Glomerular endothelial cell (primary cell): ENCODE measurements at regions not wholly inside any gene's neighbourhood (a gene's known extent, or its start where the extent isn't known, plus 50 kb on each side); places are given as distances from the start of the nearest gene placed in this dataset.
"Not testable (repeated sequence)": the region's sequence is repeated elsewhere in the genome, so short reads cannot be mapped to it uniquely, and the experiment has no call there.

ENCODE experiments used
- DNase-seq: peaks from one replicate; pipeline ENCODE4 v3.0.0-alpha.2; 2011; ENCODE audit warnings: low read depth, low spot score; ENCODE audit errors: extremely low read depth

DNA sequence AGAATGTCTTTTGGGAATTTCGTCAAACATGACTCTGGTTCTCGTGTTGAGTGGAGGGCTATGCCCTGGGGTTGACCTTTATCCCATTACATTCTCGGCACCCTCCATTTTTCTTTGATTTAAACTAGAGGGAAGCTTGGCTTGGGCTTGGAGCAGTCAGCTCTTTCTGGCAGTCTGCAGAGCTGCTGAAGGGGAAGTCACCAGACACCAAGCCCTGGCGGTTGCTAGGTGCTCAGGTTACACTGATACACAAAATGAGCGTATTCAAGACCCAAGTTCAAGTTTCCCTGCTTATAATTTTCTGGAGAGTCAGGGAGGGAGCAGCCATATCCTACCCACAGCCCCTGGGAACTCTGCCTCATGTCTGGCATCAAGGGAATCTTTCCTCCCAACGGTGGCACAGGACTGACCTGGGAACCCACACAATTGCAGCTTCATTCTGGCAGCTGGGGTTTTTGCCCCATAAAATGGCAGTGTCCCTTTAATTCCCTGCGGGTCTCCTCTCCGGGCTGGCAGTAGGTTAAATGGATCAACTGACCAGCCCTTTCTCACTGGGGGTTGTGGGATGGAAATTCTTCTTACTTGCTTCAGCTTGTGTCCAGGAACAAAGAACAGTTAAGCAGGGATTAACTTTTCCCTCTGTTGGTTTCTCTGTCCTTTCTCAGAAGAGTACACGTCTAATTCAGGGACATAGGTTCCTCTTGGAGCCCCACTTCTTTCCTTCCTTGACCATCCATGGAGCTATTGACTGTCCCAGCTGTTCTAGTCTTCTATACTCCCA, 110.0 kb upstream of the DLG1 start:
- DNase-seq = no peak

DNA sequence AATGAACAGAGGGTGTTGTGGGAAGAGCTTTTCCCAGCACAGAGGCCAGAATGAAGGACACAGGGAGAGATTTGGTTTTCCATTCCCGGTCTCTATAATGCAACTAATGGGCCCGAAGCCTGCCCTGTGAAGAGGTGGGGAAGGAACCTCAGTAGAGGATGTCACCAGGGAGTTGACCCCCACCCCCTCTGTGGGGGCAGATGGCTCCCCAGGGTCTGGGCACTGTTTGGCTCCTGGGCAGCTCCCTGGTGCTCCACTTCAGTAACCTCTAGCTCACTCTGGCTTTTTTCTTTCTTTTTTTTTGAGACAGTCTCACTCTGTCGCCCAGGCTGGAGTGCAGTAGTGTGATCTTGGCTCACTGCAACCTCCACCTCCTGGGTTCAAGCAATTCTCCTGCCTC, 109.1 kb upstream of the DLG1 start:
- no peak for DNase-seq

DNA sequence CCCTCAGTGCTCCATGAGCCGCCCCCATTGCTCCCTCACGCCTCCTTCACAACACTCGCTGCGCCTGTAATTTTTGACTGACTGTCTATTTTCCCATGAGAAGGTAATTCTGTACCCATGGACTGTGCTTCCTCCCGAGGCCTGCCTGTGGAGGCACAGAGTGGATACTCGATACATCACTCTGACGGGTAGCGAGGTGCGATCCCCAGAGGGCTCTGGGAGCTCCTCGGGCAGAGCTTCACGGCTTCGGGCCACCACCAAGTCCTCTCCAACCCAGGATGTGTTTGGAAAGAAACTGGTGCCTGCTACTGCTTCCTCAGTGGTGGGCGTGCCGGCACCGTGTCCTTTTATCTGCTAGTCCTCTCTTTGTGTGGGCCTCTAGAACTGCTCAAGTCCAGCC, 108.6 kb upstream of the DLG1 start:
- DNase-seq = no peak

DNA sequence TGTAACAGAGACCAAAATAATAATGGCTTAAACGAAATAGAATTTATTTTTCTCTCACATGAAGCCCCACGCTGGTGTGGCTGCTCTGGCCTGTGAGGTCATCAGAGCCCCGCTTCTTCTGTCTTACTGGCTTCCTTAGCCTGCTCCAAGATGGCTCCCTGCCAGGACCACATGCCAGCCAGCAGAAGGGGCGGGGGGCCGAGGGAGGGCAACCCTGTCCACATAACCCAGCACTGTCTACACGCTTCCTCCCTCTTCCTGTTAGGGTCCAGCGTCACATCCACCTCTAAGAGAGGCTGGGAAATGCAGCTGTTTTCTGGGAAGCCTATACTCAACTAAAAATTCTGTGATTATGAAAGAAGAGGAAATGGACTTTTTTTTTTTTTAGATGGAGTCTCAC, 107.9 kb upstream of the DLG1 start:
- peak; percentile 57 for DNase-seq

DNA sequence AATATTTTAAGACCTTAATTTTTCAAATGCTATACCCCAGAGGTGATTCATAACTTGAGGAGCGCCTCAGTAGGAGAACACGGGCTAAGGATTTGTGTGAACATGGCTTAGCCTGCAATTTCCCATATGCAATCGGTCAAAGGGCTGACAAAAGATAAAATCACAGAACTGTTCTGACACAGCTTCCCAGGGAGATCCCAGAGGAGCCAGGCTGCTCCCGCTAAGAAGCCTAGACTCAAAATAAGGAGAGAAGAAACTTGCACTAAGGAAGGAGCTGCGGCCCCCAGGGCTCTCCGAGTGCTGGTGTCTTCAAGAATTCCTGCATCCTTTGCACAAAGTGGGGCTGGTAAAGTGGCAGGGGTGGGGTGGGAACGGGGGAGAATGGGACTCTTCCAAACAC, 106.3 kb upstream of the DLG1 start:
- DNase-seq = no peak

DNA sequence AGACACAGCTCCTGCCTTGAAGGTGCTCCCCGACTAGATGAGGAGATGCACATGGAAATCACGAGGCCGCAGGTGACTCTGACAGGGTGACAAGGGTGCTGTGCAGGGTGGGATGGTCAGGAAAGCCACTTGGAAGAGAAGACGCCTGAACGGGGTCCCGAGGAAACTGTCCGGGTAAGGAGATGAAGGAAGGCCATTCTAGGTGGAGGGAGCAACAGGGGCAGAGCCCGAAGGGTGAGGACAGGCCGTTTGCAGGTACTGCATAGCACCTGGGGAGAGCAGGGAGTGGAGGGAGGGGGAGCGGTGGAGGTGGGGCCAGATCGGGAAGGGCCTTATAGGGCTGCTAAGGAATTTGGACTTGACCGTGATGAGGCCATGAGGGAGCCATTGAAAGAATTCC, 105.6 kb upstream of the DLG1 start:
- no peak for DNase-seq

DNA sequence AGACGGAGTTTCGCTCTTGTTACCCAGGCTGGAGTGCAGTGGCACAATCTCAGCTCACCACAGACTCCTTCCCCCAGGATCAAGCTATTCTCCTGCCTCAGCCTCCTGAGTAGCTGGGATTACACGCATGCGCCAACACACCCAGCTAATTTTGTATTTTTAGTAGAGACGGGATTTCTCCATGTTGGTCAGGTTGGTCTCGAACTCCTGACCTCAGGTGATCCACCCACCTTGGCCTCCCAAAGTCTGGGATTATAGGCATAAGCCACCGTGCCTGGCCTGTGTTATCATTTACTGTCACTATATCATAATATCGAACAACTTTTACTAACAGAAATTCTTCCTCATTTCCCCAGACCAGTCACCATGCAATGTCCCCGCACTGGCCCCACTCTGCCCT, 104.0 kb upstream of the DLG1 start:
- DNase-seq = not testable (repeated sequence)

DNA sequence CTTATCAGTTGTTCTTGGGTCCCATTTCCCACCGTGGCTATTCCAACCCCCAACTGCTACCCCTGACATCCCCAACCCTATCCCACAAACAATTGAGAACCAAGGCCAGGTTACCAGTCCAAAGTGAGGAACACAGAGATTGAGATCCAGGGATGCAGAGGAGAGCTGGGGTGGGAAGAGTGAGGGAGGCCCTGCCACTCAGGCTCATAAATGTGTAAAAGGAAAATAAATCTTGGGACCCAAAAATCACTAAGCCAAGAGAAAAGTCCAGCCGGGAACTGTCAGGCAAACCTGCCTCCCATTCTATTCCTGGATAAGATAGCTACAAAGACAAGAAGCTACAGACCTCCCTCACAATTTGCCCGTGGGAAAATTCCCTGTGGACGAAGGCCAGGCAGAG, 101.1 kb upstream of the DLG1 start:
- no peak for DNase-seq

DNA sequence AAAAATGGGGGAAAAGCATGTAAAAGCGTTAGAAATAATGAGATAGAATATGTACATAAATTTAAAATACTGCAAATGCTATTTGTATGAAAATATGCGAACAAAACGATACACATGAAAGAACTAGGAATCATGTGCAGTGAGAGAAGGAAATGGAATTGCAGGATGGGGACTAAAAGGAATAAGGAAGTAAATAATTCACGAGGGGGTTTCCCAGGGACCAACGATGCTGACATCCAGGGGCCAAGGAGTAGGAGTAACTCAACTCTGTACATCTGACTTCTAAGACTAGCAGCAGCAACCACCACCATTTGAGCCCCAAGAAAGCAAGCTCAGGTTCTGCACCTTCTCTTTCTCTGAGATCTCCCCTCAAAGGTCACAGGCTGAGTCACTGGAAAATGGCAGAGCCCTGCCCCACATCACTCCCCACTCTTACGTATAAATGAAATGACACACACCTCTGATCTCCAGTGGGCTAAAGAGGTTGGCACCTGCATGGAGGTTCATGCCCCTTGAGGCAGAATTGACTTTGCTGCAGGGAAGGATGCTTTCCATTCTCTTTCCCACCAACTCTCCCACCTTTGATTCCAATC, 100.0 kb upstream of the DLG1 start:
- DNase-seq = no peak

DNA sequence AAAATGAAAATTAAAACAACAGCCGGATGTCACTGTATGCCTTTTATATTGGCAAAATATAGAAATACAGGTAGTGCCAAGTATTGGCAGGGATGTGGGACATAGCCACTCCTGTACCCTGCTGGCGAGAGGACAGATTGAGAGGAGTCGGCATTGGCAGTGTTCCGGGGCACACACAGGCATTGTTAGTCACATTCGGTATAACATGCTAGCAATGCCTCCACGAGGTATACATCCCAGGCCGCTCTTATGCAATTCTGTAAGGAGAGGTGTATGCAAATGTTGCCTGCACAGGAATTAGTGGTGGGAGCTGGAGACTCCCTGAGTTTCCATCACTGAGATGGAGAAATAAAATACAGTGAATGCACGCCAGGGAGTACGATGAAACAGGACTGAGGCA, 99.4 kb upstream of the DLG1 start:
- no peak for DNase-seq

DNA sequence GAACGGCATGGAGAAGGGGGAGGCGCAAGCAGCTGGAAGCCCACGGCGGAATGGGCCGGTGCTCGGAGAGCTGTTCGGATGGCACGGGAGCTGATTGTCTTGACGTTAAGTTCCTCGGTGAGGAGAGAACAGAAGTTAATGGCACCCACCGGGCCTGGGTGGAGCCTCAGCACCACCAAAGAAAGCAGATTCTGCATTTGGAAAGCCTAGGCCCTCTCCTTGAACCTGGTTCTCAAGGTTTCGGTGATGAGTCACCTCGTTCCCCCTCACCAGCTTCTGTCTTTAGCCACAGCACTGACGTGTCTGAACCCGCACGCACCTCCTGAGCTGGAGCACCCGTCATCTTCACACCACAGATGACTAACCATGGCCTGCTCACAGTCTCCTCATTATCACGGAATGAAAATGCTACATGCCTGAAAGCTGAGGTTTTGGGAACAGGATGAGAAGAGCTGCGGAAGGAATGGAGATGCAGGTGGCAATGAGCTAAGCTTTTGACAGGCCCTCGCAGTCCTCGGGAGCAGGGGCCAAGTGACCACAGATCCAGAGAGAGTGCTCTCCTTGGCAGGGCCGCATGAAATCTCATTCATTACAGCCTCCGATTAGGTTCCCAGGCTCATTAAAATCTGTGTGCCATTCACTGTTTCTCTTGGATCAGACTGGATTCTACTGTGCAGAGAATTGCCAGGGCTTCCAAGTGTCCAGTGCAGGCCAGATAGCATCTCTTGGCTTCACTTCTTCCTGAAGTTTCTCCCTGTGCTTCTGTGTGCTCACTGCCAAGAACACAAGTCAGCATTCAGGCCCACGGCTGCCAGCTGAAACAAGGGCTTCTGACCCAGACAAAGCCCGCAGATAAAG, 96.3 kb upstream of the DLG1 start:
- peak; percentile 29 for DNase-seq

DNA sequence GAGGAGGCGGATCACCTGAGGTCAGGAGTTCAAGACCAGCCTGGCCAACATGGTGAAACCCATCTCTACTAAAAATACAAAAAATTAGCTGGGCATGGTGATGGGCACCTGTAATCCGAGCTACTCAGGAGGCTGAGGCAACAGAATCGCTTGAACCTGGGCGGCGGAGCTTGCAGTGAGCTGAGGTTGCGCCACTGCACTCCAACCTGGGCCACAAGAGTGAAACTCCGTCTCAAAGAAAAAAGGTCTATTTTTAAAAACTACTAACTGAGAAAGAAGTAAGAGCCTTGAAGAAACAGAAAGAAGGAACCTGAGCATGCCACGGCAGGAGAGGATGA, 95.7 kb upstream of the DLG1 start:
- DNase-seq = not testable (repeated sequence)

DNA sequence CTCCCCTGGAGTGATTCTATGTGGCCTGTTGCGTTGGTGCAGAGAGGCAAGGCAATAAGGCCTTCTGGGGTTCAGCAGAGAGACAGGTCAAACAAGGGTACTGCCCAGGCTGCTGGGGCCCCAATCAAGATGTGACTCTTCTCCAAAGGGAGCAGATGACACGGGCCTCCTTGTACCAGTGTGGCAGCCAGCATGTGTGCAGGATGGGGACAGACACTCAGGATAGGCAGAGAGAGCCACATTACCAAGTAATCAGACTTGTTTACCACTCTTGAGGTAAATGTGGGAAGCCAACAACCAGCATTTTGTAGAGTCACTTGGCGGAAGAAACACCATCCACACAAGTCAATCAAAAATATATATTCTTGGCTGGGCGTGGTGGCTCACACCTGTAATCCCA, 95.3 kb upstream of the DLG1 start:
- no peak for DNase-seq

DNA sequence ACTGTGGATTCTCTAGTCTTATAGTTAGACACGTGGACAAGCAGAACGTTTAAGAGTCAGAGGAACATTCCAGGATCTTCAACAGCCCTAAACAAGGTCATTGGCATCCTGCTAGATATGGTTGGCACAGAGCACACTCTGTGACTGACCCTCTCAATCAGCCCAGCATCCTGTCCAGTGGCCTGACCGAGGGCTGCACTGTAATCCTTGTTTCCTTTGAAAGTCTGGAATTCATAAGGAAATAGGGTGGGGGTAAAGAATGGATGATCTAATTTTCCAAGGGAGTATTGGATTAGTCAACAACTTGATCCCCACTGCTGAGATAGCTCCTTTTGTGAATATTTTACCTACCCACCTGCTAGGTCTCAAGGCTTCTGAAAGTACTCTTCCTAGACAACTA, 94.5 kb upstream of the DLG1 start:
- peak; percentile 22 for DNase-seq

DNA sequence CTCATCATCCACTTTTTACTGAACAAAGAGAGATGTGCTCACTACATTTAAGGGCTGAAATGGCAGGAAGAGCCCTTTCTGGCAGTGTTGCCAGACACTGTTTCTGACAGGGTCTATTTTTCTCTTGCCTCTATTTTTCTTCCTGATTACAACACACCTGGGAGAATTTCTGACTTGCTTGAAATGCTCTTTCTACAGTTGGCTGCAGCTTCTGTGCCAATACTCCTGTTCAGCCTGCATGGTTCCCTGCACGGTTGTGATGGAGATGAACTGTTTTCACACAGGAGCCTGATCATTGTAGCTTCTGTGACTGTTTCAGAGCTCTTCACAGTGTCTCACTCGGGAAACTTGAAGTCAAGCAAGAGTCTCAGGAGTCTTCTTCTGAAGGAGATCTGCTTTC, 83.0 kb upstream of the DLG1 start:
- DNase-seq = no peak

DNA sequence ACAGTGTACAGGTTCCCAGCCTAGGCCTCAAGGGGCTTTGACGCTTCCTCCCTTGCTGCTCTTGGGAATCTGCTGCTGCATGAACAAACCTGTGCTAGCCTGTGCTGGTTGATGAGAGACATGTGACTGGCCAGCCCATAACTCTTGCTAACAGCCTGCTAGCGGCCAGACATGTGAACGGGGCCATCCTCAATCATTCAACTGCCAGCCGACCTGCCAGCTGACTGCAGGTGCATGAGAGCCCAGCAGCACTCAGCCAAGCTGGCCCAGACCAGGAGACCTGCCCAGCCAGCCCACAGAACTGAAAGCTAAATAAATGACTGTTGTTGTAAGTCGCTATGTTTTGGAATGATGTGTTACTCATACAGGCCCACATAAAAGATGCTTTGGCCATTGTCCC, 82.4 kb upstream of the DLG1 start:
- DNase-seq = no peak

DNA sequence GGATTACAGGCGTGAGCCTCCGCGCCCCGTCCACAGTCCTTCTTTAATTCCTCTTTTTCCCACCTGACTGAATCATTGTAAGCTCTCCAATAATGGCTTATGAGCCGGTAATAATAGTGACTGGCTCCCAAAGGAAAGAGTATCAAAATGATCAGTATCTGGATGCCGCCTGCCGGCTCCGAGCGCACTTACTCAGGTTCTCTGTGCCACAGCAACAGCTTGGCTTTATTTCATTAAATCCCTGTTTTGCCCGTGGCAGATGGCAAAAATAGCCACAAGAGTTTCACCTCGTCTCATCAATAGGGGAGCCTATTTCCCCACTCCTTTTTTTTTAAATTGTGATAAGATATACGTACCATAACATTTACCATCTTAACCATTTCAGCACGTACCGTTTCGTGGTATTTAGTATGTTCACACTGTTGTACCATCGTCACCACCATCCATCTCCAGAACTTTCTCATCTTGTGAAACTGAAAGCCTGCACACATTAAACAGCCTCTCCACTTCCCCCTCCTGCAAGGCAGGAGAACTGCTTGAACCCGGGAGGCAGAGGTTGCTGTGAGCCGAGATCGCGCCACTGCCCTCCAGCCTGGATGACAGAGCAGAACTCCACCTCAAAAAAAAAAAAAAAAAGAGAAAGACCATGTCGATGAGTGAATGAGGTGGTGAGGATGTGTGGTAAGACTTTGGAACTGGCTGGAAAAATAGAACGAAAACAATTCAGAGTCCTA, 80.7 kb upstream of the DLG1 start:
- DNase-seq = no peak

DNA sequence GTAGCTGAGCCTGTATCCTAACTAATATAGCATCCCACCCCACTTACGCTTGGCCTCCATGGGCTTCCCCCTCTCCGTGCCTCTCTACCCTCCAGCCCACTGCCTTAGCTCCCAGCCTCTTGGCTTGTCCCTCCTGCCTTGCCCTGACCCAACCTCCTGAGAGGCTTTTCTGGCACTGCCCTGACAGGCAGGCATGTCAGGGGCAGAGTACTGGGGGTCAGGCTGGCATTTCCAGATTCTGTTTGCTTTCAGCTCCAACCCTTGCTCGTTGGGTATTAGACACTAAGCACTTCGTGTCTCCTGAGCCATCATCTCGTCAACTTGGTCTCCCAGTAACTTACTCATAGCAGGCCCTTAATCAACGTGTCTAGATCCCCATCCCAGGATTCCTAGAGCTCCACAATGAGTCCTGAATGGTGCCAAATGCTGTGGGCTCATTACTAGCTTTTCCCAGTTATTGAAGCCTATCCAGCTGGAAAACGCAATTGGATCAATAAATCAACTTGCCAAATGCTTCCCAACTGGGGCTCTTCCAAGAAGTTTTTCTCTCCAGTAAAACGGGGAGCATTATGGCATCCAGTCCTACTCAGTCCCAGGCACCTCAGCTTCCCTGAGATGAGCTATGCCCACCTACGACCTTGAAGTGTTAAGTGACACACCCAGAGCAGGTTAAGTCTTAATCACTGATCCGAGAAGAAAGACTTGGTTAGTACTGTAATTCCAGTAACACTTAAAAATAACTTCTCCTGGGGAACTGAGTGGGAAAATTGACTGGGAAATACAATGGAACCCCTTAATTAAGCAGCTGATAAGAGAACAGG, 78.5 kb upstream of the DLG1 start:
- no peak for DNase-seq

DNA sequence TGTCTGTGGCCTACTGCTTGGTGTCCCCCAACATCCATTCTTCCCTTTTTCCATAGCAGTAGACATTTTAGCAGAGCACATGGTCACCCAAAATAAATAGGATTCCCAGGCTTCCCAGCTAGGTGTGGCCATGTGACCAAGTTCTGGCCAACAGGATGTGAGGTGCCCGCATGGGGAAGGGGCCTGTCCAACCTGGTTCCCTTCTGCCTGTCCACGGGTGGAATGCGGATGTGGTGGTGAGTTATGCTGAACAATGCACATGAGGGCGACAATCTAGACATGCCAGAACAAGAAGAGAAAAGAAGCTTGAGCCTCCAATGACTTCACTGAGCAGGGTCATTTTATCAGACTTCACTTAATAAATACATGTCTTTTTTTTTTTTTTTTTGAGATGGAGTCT, 77.6 kb upstream of the DLG1 start:
- DNase-seq = no peak

DNA sequence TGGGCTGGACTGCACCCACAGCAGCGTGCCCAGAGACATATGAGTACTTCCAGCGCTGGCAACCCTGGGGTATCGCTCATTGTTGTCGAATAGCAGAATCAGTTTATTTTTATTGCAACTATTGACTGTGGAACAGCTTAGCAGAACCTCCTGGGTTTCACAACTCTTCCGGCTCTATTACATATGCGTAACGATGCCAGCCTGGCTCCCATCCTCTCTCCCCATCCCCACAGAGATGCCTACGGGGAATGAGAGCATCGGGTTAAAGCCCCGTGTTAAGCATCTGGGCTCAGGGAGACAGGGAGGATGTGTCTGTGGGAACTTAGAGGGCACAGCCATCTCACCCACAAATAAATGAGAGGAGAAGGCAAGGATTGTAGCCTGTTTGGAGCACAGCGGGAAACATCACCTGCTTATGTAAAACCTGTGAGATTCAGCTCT, 76.6 kb upstream of the DLG1 start:
- DNase-seq = no peak
